ENCODE measurements at regions not wholly inside any gene's neighbourhood (a gene's known extent, or its start where the extent isn't known, plus 50 kb on each side); places are given as distances from the start of the nearest gene placed in this dataset.

DNA sequence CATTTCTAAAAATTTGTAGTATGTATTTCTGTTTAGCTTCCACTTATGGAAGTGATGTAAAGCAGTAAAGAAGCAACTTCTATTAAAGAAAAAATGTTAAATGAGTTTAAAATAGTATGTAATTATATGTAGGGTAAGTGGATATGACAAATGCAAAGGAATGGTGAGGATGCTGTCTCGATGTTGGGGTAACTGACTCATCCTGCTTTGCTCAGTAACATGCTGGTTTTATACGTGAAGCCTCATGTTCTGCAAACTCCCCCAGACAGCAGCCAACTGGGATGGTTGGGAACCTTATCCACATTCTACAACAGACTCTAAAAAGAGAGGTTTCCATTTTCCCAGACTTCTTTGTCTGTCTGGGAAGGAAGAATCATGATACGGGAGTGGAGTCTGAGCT, 1006.4 kb upstream of the TMEM132C start:
- TF ChIP-seq, protein P1, sequence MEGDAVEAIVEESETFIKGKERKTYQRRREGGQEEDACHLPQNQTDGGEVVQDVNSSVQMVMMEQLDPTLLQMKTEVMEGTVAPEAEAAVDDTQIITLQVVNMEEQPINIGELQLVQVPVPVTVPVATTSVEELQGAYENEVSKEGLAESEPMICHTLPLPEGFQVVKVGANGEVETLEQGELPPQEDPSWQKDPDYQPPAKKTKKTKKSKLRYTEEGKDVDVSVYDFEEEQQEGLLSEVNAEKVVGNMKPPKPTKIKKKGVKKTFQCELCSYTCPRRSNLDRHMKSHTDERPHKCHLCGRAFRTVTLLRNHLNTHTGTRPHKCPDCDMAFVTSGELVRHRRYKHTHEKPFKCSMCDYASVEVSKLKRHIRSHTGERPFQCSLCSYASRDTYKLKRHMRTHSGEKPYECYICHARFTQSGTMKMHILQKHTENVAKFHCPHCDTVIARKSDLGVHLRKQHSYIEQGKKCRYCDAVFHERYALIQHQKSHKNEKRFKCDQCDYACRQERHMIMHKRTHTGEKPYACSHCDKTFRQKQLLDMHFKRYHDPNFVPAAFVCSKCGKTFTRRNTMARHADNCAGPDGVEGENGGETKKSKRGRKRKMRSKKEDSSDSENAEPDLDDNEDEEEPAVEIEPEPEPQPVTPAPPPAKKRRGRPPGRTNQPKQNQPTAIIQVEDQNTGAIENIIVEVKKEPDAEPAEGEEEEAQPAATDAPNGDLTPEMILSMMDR (IDR thresholded peaks at IDR 0.05), result no peak
- TF ChIP-seq POLR2AphosphoS5 (IDR thresholded peaks at IDR 0.05) (no peak), EP300 (IDR thresholded peaks at IDR 0.05) (no peak)

All from stomach (tissue), 4 donors.